PC-9 (cell line): ENCODE measurements at regions not wholly inside any gene's neighbourhood (a gene's known extent, or its start where the extent isn't known, plus 50 kb on each side); places are given as distances from the start of the nearest gene placed in this dataset.

Experiments
- BruUV-seq: library from RNA; stranded (reverse); fragments of 400-500 nt; replicated peaks from 2 replicates; lab custom pipeline; 2021; lab: Mats Ljungman, UMichigan
- CTCF ChIA-PET: fragments of 300-600 bp; sonication (Branson Sonifier 250); formaldehyde crosslinking; loops from one replicate; lab custom pipeline; 2022; ENCODE audit warnings: antibody characterized with exemption; lab: Charles Lee
- POLR2A ChIA-PET: fragments of 300-600 bp; sonication (Branson Sonifier 250); formaldehyde crosslinking; loops from one replicate; lab custom pipeline; 2022; ENCODE audit warnings: antibody characterized with exemption; ENCODE audit not compliant: unreplicated experiment; lab: Charles Lee
- DNase-seq, 2 experiments: peaks; one replicate each; pipeline versions ENCODE4 v3.0.0 to v3.0.0-alpha.2; 2015 to 2022; ENCODE audit warnings: mixed read lengths in 1 of 2
- H2AFZ ChIP-seq: fragments of 200-600 bp; sonication (generic); 2 replicates; pipeline ENCODE4 v1.8.1; 2017; ENCODE audit warnings: antibody characterized with exemption
- H3F3A ChIP-seq: fragments of 200-600 bp; sonication (generic); 2 replicates; pipeline ENCODE4 v1.8.1; 2017; ENCODE audit warnings: antibody characterized with exemption, mild to moderate bottlenecking, low read depth; ENCODE audit not compliant: insufficient read depth
- H3K27ac ChIP-seq: fragments of 200-600 bp; sonication (generic); 2 replicates; pipeline ENCODE4 v1.6.1; 2016; ENCODE audit warnings: mixed run types
- H3K27me3 ChIP-seq: fragments of 200-600 bp; sonication (generic); 2 replicates; pipeline ENCODE4 v1.6.1; 2016; ENCODE audit warnings: low read depth, mixed run types; ENCODE audit not compliant: insufficient read depth
- H3K36me3 ChIP-seq: fragments of 200-600 bp; sonication (generic); 2 replicates; pipeline ENCODE4 v1.6.1; 2016; ENCODE audit warnings: low read depth, mixed run types
- H3K4me1 ChIP-seq: fragments of 200-600 bp; sonication (generic); replicated peaks from 2 replicates; pipeline ENCODE4 v1.6.1; 2016; ENCODE audit warnings: mixed run types; ENCODE audit not compliant: insufficient read depth
- H3K4me2 ChIP-seq: fragments of 200-600 bp; sonication (generic); 2 replicates; pipeline ENCODE4 v1.6.1; 2017; ENCODE audit warnings: mixed run types
- H3K4me3 ChIP-seq: fragments of 200-600 bp; sonication (generic); 2 replicates; pipeline ENCODE4 v1.6.1; 2016; ENCODE audit warnings: mixed run types
- H3K79me2 ChIP-seq: fragments of 200-600 bp; sonication (generic); 2 replicates; pipeline ENCODE4 v1.6.1; 2017; ENCODE audit warnings: low read depth, mixed run types
- H3K9me2 ChIP-seq: fragments of 200-600 bp; sonication (generic); 2 replicates; pipeline ENCODE4 v1.8.1; 2017; ENCODE audit warnings: mild to moderate bottlenecking; ENCODE audit not compliant: insufficient read depth
- H3K9me3 ChIP-seq: fragments of 200-600 bp; sonication (generic); 2 replicates; pipeline ENCODE4 v1.8.1; 2016; ENCODE audit warnings: low read depth; ENCODE audit not compliant: insufficient read depth
- H4K20me1 ChIP-seq: fragments of 200-600 bp; sonication (generic); 2 replicates; pipeline ENCODE4 v1.8.1; 2017; ENCODE audit not compliant: insufficient read depth
- CTCF ChIP-seq: fragments of 200-600 bp; sonication (generic); conservative IDR thresholded peaks from 2 replicates; pipeline ENCODE4 v1.6.1; 2017; ENCODE audit warnings: mixed run types, antibody characterized with exemption, mild to moderate bottlenecking, moderate library complexity
- EZH2 ChIP-seq: fragments of 200-600 bp; sonication (generic); IDR thresholded peaks from 2 replicates; pipeline ENCODE4 v1.8.0; 2017; ENCODE audit warnings: antibody characterized with exemption, low read depth
- intact Hi-C: fragments of 100-400 bp; cut with micrococcal nuclease; formaldehyde crosslinking; loops from one replicate; pipeline ENCODE4 v1.10.0; 2022; ENCODE audit not compliant: unreplicated experiment

GRCh38 chr13:44189085-44189484 lies 184.5 kb upstream of the SERP2 start:
- CTCF ChIA-PET, result no interaction called here
- DNase-seq, result no peak
- Histone ChIP-seq H3K9me3 (no peaks in the 10 kb centered on the region), H3K27me3 (no peaks in the 10 kb centered on the region), H3K4me2 (peak overlapping the region; percentile 42), H3K9me2 (no peaks in the 10 kb centered on the region), H2AFZ (no peak overlapping the region), H4K20me1 (no peaks in the 10 kb centered on the region), H3K27ac (peak overlapping the region; percentile 88), H3K79me2 (no peaks in the 10 kb centered on the region), H3K4me1 (peaks cover 17% of the 10 kb centered on the region), H3K4me3 (no peak overlapping the region), H3K36me3 (no peaks in the 10 kb centered on the region), H3F3A (peaks cover 13% of the 10 kb centered on the region; the same call in 1 of the 2 replicates)
- POLR2A ChIA-PET, result no interaction called here
- BruUV-seq, result no TSS peak
- TF ChIP-seq CTCF, result no peak
- no peak for TF ChIP-seq EZH2
- intact Hi-C loops, result no loop called here

GRCh38 chr13:44191103-44191502 lies 182.5 kb upstream of the SERP2 start:
- no peak overlapping the region for H2AFZ ChIP-seq
- DNase-seq, result no peak
- CTCF ChIA-PET, result no interaction called here

GRCh38 chr13:44191504-44192171 lies 182.0 kb upstream of the SERP2 start:
- Histone ChIP-seq H3K36me3 (no peaks in the 10 kb centered on the region), H3K9me2 (no peaks in the 10 kb centered on the region), H3F3A (peaks cover 13% of the 10 kb centered on the region; the same call in 1 of the 2 replicates), H3K27me3 (no peaks in the 10 kb centered on the region), H3K4me2 (no peak overlapping the region), H2AFZ (no peak overlapping the region), H4K20me1 (no peaks in the 10 kb centered on the region), H3K27ac (no peak overlapping the region), H3K9me3 (no peaks in the 10 kb centered on the region), H3K79me2 (no peaks in the 10 kb centered on the region), H3K4me1 (peaks cover 17% of the 10 kb centered on the region), H3K4me3 (no peak overlapping the region)
- intact Hi-C loops, result no loop called here
- DNase-seq, result no peak
- CTCF ChIA-PET, result no interaction called here
- BruUV-seq, result no TSS peak
- POLR2A ChIA-PET, result no interaction called here
- no peak for TF ChIP-seq EZH2
- 0 out of 2 replicates have a peak, but pooled peaks have one; percentile 30 for TF ChIP-seq CTCF

More at GRCh38 chr13:44191103-44191502, 182.5 kb upstream of the SERP2 start:
- Histone ChIP-seq H3K9me2 (no peaks in the 10 kb centered on the region), H3K9me3 (no peaks in the 10 kb centered on the region), H3K27me3 (no peaks in the 10 kb centered on the region), H4K20me1 (no peaks in the 10 kb centered on the region), H3K27ac (no peak overlapping the region), H3F3A (peaks cover 13% of the 10 kb centered on the region; the same call in 1 of the 2 replicates), H3K79me2 (no peaks in the 10 kb centered on the region), H3K4me2 (no peak overlapping the region), H3K36me3 (no peaks in the 10 kb centered on the region), H3K4me3 (no peak overlapping the region), H3K4me1 (peaks cover 17% of the 10 kb centered on the region)
- TF ChIP-seq CTCF, result no peak
- no peak for TF ChIP-seq EZH2
- no TSS peak for BruUV-seq
- intact Hi-C loops, result no loop called here
- POLR2A ChIA-PET, result no interaction called here
